Endothelial cell of umbilical vein (primary cell): ENCODE measurements at regions not wholly inside any gene's neighbourhood (a gene's known extent, or its start where the extent isn't known, plus 50 kb on each side); places are given as distances from the start of the nearest gene placed in this dataset.

Experiments used
- EZH2 ChIP-seq: IDR thresholded peaks from 2 replicates; pipeline ENCODE4 v1.6.1; 2012; ENCODE audit warnings: borderline replicate concordance, low read depth, mild to moderate bottlenecking, moderate library complexity, low read length, inconsistent platforms; ENCODE audit not compliant: severe bottlenecking
- FOS ChIP-seq: IDR thresholded peaks from 2 replicates; pipeline ENCODE4 v1.6.1; 2011; ENCODE audit warnings: mild to moderate bottlenecking, low read length, moderate library complexity, borderline replicate concordance; ENCODE audit not compliant: insufficient read depth
- JUN ChIP-seq: IDR thresholded peaks from 2 replicates; pipeline ENCODE4 v1.6.1; 2011; ENCODE audit warnings: borderline replicate concordance, low read depth; ENCODE audit not compliant: insufficient read length, insufficient read depth
- POLR2A ChIP-seq: IDR thresholded peaks from 2 replicates; pipeline ENCODE4 v1.6.1; 2012; ENCODE audit warnings: low read depth, mild to moderate bottlenecking, control low read depth, low read length
- POLR2AphosphoS5 ChIP-seq: IDR thresholded peaks from 2 replicates; pipeline ENCODE4 v1.6.1; 2012; ENCODE audit warnings: low read depth, mild to moderate bottlenecking, control low read depth, low read length, moderate library complexity; ENCODE audit not compliant: insufficient read depth
- TF ChIP-seq, protein P1 (sequence below), 2 donors: IDR thresholded peaks; 1 replicate in 1 of 2; 2 replicates in 1 of 2; pipeline ENCODE4 v1.5.1; 2011; ENCODE audit warnings: low read length in 2 of 2, mild to moderate bottlenecking in 2 of 2, moderate library complexity in 2 of 2, control low read depth in 1 of 2, inconsistent platforms in 1 of 2, low read depth in 1 of 2; ENCODE audit not compliant: insufficient read depth in 1 of 2; ENCODE audit errors: extremely low read depth in 1 of 2
- TF ChIP-seq, protein P2 (sequence below): IDR thresholded peaks from 2 replicates; pipeline ENCODE4 v1.6.1; 2011; ENCODE audit not compliant: insufficient read depth, insufficient read length

DNA sequence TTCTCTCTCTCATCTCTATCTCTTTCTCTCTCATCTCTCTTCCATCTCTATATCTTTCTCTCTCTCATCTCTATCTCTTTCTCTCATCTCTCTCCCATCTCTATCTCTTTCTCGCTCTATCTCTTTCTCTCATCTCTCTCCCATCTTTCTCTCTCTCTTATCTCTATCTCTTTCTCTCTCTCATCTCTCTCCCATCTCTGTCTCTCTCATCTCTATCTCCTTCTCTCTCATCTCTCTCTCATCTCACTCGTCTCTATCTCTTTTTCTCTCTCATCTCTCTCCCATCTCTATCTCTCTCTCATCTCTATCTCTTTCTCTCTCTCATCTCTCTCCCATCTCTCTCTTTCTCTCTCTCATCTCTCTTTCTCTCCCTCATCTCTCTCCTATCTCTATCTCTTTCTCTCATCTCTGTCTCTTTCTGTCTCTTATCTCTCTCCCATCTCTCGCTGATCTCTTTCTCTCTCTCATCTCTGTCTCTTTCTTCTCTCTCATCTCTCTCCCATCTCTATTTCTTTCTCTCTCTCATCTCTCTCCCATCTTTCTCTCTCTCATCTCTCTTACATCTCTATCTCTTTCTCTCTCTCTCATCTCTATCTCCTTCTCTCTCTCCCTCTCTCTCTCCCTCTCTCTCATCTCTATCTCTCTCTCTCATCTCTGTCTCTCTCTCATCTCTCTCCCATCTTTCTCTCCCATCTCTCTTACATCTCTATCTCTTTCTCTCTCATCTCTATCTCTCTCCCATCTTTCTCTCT lies 388.7 kb downstream of the NPHP4 start:
- TF ChIP-seq, protein P1, sequence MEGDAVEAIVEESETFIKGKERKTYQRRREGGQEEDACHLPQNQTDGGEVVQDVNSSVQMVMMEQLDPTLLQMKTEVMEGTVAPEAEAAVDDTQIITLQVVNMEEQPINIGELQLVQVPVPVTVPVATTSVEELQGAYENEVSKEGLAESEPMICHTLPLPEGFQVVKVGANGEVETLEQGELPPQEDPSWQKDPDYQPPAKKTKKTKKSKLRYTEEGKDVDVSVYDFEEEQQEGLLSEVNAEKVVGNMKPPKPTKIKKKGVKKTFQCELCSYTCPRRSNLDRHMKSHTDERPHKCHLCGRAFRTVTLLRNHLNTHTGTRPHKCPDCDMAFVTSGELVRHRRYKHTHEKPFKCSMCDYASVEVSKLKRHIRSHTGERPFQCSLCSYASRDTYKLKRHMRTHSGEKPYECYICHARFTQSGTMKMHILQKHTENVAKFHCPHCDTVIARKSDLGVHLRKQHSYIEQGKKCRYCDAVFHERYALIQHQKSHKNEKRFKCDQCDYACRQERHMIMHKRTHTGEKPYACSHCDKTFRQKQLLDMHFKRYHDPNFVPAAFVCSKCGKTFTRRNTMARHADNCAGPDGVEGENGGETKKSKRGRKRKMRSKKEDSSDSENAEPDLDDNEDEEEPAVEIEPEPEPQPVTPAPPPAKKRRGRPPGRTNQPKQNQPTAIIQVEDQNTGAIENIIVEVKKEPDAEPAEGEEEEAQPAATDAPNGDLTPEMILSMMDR (IDR thresholded peaks at IDR 0.05; ENCODE audit: extremely low read depth in 1 of 2, insufficient read depth in 1 of 2, low read depth in 1 of 2, low read length in 2 of 2): no peak
- TF ChIP-seq JUN (no peak), POLR2A (no peak), FOS (no peak), EZH2 (no peak), POLR2AphosphoS5 (no peak)
- TF ChIP-seq, protein P2, sequence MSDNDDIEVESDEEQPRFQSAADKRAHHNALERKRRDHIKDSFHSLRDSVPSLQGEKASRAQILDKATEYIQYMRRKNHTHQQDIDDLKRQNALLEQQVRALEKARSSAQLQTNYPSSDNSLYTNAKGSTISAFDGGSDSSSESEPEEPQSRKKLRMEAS: no peak
